ENCODE measurements at regions not wholly inside any gene's neighbourhood (a gene's known extent, or its start where the extent isn't known, plus 50 kb on each side); places are given as distances from the start of the nearest gene placed in this dataset.

GRCh38 chr10:125334545-125334944 is 174.2 kb upstream of the CTBP2 start:
- TF ChIP-seq EZH2 (IDR thresholded peaks at IDR 0.05; ENCODE audit: borderline replicate concordance, low read depth, low read length, poor library complexity, severe bottlenecking) = no peak
- TF ChIP-seq, protein P1, sequence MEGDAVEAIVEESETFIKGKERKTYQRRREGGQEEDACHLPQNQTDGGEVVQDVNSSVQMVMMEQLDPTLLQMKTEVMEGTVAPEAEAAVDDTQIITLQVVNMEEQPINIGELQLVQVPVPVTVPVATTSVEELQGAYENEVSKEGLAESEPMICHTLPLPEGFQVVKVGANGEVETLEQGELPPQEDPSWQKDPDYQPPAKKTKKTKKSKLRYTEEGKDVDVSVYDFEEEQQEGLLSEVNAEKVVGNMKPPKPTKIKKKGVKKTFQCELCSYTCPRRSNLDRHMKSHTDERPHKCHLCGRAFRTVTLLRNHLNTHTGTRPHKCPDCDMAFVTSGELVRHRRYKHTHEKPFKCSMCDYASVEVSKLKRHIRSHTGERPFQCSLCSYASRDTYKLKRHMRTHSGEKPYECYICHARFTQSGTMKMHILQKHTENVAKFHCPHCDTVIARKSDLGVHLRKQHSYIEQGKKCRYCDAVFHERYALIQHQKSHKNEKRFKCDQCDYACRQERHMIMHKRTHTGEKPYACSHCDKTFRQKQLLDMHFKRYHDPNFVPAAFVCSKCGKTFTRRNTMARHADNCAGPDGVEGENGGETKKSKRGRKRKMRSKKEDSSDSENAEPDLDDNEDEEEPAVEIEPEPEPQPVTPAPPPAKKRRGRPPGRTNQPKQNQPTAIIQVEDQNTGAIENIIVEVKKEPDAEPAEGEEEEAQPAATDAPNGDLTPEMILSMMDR (conservative IDR thresholded peaks at IDR 0.05; ENCODE audit: low read depth, low read length) = no peak
